GM18907 (cell line): ENCODE measurements at regions not wholly inside any gene's neighbourhood (a gene's known extent, or its start where the extent isn't known, plus 50 kb on each side); places are given as distances from the start of the nearest gene placed in this dataset.
"Not testable (repeated sequence)": the region's sequence is repeated elsewhere in the genome, so short reads cannot be mapped to it uniquely, and the experiment has no call there.

ENCODE experiments used
- ATAC-seq: cut with Tn5 transposase; IDR thresholded peaks from one replicate; pipeline ENCODE4 v1.9.1; 2021; ENCODE audit warnings: mild to moderate bottlenecking, moderate library complexity; ENCODE audit not compliant: unreplicated experiment

- no peak for ATAC-seq
These were observed 113.0 kb upstream of the DAB1 start for GRCh38 chr1:57536749-57537423.

- ATAC-seq = no peak
These were observed 108.4 kb upstream of the DAB1 start for GRCh38 chr1:57532299-57532698.

- not testable (repeated sequence) for ATAC-seq
These were observed 107.0 kb upstream of the DAB1 start for GRCh38 chr1:57530911-57531260.

- ATAC-seq = no peak
These were observed 106.5 kb upstream of the DAB1 start for GRCh38 chr1:57530206-57530910.

GRCh38 chr1:57522575-57522974, 98.7 kb upstream of the DAB1 start:
- ATAC-seq = no peak

GRCh38 chr1:57520743-57521515, 97.1 kb upstream of the DAB1 start:
- ATAC-seq = no peak

GRCh38 chr1:57518496-57518895, 94.6 kb upstream of the DAB1 start:
- ATAC-seq = no peak

GRCh38 chr1:57517587-57518374, 93.9 kb upstream of the DAB1 start:
- no peak for ATAC-seq

GRCh38 chr1:57512386-57512785, 88.5 kb upstream of the DAB1 start:
- ATAC-seq = no peak

- ATAC-seq = no peak
These were observed 83.1 kb upstream of the DAB1 start for GRCh38 chr1:57506941-57507340.

GRCh38 chr1:57503337-57503736, 79.5 kb upstream of the DAB1 start:
- ATAC-seq = no peak

- ATAC-seq = no peak
These were observed 76.4 kb upstream of the DAB1 start for GRCh38 chr1:57500136-57500830.

- no peak for ATAC-seq
These were observed 70.7 kb upstream of the DAB1 start for GRCh38 chr1:57494530-57495079.

GRCh38 chr1:57492586-57493226, 68.8 kb upstream of the DAB1 start:
- no peak for ATAC-seq

GRCh38 chr1:57489358-57490036, 65.6 kb upstream of the DAB1 start:
- no peak for ATAC-seq

- ATAC-seq = no peak
These were observed 61.8 kb upstream of the DAB1 start for GRCh38 chr1:57485643-57486042.

- no peak for ATAC-seq
These were observed 60.1 kb upstream of the DAB1 start for GRCh38 chr1:57483954-57484353.

- ATAC-seq = no peak
These were observed 55.6 kb upstream of the DAB1 start for GRCh38 chr1:57479471-57479870.

GRCh38 chr1:57475366-57475765, 51.5 kb upstream of the DAB1 start:
- ATAC-seq = no peak
